SIG-M5 treated with dmso at 0.1 percent for 504 hours (cell line): ENCODE measurements at regions not wholly inside any gene's neighbourhood (a gene's known extent, or its start where the extent isn't known, plus 50 kb on each side); places are given as distances from the start of the nearest gene placed in this dataset.

ENCODE experiments used
- DNase-seq: peaks from one replicate; lab custom pipeline; 2025; ENCODE audit not compliant: unreplicated experiment; lab: John Stamatoyannopoulos, UW

DNA sequence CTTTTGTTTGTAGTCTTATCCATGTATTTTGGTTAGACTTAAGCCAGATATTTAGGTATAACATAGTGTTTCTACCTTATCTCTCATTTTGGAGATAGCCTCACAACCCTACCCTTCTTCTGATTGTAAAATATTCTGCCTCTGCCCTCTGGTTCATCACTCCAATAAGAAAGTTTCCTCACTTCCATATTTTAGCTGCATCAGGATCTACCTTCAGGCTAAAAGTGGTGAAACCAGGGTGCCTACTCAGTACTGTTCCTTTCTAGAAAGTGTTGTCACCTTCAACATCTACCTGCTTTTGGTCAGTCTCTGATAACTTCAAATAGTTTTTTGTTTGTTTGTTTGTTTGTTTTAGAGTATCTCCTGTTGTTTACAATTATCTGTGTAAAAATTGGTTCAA lies 294.6 kb downstream of the ANXA1 start:
- DNase-seq: no peak

DNA sequence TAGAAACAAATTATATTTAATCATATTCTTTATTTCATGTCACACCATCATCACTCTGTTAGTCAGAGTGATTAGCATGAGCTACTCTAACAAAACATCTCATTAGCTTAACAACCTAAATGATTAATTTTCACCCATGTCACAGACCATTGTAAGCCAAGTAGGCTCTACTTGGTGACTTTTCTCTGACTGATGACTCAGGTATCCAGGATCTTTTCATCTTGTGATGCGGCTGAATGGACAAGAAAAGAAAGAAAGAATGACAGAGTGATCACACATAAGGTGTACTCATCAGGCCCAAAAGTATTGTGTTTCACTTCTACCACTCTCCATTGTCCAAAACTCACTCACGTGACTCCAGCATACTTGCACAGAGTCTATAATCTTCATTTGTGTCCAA lies 299.3 kb downstream of the ANXA1 start:
- no peak for DNase-seq

DNA sequence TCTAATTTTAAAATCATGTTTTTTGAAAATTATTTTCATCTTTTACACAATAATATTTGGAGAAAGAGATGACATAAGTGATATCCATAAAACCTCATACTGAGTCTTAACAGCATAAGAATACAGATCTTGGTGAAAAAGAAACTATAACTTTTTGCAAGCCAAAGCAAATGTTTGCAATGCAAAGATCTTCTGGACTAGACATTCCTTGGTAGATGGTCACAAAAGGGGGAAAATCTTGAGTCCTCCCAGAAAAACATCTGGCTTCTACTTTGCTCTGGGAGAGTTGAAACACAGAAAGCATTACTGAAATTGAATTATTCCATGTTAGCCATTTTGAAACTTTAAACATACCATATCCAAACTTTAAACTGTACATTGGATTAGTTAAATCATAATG lies 308.2 kb downstream of the ANXA1 start:
- no peak for DNase-seq

DNA sequence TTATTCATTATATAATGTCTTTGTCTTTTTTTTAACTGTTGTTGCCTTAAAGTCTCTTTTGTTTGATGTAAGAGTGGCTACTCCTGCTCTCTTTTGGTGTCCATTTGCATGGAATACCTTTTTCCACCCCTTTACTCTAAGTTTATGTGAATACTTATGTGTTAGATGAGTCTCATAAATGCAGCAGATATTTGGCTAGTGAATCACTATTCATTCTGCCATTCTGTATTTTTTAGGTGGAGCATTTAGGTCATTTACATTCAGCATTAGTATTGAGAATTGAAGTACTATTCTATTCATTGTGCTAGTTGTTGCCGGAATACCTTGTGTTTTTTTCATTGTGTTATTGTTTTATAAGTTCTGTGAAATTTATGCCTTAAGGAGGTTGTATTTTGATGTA lies 317.1 kb downstream of the ANXA1 start:
- DNase-seq: no peak

DNA sequence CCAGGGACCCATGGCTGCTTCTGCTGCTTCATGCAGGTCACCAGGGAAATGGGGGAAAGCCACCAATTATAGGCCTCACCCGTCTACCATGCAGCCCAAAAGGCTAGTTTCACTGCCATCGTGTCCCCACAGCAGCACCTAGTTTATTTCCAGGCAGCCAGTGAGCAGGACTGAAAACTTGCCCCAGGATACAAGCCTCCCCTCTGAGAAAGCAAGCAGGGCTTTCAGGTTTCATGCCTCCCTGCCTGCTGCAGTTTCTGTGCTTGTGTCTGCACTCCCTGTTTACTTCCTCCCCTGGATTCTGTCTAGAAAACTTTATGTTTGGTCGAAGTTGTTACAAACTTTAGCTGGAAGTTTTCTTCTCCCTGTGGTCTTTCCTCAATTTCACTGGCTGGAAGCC lies 319.1 kb downstream of the ANXA1 start:
- no peak for DNase-seq

- no peak for DNase-seq
These were observed 322.4 kb downstream of the ANXA1 start for GRCh38 chr9:73474002-73474600.

GRCh38 chr9:73474625-73475024 lies 323.0 kb downstream of the ANXA1 start:
- no peak for DNase-seq

DNA sequence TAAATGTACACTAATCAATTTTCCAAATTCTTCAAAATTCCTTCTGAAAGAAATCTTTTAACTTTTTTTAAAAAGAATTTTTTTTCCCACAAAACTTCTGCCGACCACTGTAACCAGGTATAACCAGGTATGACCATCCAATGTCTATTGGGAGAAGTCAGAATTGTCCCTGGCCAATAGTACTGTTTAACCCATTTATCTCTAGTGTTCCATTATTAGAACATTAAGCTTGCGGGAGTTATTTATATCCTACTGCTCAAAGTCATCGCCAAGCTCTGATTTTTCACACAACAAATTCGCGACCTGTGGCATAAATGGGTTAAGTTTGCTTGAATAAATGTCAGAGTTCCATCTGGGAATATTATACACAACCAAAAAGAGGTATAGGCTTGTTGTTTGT lies 343.2 kb downstream of the ANXA1 start:
- DNase-seq: no peak

- DNase-seq: no peak
These were observed 346.1 kb downstream of the ANXA1 start for GRCh38 chr9:73497796-73498195.

- DNase-seq: no peak
These were observed 363.6 kb downstream of the ANXA1 start for GRCh38 chr9:73515216-73515615.

GRCh38 chr9:73523391-73523790 lies 371.7 kb downstream of the ANXA1 start:
- DNase-seq: no peak

DNA sequence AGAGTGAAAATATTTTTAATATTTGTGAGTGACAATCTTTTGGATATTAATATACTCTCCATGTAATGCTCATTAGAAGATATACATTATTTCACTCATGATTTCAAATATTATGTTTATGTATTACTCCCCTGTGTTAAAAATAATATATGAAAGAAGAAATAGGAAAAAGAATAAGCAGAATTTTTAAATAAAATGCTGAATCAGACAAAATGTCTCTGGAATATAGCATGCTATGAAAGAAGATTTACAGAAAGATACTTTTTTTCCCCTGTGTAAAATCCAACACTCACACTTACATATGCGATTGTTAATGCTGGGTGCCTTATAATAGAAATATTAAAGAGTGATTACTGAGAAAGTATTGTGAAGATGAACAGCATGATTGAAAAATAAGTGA lies 373.7 kb downstream of the ANXA1 start:
- DNase-seq: no peak

GRCh38 chr9:73527521-73527920 lies 375.9 kb downstream of the ANXA1 start:
- DNase-seq: no peak

GRCh38 chr9:73528926-73529325 lies 377.3 kb downstream of the ANXA1 start:
- no peak for DNase-seq

DNA sequence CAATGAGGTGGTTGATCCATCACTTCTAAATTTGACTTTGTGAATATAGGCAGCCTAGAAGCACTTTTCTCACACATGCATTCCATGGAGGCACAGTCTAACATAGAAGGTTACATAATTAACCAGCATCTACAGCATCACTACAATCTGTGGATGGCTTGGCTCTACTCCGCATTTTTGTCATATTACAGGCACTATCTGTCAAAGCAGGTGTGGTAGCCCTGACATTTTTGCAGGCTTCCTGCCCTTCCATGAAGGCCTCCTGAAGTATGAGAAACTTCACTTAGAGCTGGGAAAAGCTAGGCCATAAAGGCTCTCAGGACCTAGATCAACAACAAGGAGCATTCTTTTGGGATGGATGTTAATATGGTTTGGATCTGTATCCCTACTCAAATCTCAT lies 378.0 kb downstream of the ANXA1 start:
- DNase-seq: no peak

GRCh38 chr9:73531051-73531532 lies 379.4 kb downstream of the ANXA1 start:
- no peak for DNase-seq

- no peak for DNase-seq
These were observed 380.0 kb downstream of the ANXA1 start for GRCh38 chr9:73531658-73532057.

DNA sequence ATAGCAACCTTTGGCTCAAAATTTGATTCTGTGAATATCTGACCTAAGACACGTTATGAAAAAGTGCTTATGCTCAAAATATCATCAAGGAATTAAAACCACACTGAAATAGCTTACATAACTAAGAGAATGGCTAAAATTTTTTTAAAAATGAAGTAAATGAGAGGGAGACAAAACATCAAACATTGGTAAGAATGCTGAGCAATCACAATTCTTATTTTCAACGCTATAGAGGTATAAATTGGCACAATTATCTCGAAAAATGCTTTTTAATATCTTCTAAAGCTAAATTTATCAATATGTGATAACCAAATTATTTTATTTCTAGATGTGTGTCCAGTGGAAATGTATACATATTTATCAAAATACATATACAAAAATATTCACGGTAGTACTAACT lies 381.3 kb downstream of the ANXA1 start:
- DNase-seq: no peak

DNA sequence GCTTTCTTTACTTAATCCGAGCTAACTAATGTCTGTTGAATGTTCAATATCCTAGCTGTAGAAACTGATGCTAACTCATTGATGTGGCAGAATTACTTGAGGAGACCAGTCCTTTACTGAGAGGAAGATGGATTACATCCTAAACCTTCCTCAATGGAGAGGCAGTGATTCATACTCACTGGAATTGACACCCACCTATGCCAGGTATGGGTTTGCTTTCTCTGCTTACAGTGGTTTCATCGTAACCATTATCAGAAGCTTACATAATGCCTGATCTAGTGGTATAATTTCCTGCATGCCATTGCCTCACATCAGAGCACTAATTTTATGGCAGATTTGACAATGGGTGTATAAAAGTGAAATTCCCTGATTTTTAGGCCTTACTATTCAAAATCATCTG lies 384.7 kb downstream of the ANXA1 start:
- DNase-seq: no peak

- DNase-seq: no peak
These were observed 385.9 kb downstream of the ANXA1 start for GRCh38 chr9:73537561-73537960.

DNA sequence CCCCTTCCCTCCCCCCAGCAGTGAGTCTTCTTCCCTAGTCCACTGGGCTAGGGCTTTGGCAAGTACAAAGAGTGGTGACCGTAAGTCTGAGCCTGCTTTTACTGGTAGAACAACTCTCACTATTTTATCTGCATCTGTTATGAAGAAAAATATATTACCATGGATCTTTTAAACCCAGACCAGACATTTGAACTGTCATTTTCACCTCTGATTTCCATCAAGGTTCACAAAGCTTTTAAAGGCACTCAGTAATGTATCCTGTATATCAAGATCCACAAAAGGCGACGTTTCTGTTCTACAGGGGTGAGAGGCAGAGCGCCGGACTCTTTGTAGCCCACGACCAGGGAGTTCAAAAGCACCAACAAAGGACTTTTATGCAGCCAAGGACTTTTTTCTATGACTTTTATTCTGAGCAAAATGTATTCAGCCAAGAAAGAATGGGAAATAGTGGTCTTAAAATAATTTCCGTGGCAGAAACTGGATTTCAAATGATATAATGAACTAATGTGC lies 388.3 kb downstream of the ANXA1 start:
- no peak for DNase-seq

DNA sequence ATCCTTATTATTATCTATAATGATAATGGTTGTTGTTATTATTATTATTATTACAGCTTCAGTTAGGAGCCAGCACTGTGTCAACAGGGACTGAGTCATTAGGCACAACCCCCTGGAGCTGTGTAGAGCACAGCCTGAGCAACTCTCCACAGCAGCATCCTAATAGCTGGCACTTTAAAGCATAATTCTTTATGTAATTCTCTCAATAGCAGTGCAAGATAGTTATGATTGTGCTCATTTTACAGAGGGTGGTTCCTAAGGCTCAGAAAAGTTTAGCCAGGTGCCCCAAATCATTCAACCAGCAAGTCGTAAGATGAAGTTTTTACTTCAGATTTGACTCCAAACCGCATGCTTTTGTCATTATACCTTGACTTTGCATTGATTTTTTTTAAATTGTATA lies 390.3 kb downstream of the ANXA1 start:
- DNase-seq: no peak

GRCh38 chr9:73543727-73544126 lies 392.1 kb downstream of the ANXA1 start:
- DNase-seq: no peak
